Breast epithelium (tissue), 4 donors: ENCODE measurements at regions not wholly inside any gene's neighbourhood (a gene's known extent, or its start where the extent isn't known, plus 50 kb on each side); places are given as distances from the start of the nearest gene placed in this dataset.

Experiments
- DNase-seq, 2 donors: peaks; one replicate each; pipeline ENCODE4 v3.0.0-alpha.2; 2019; ENCODE audit warnings: low spot score in 2 of 2
- H3K27ac ChIP-seq, 2 donors: fragments of 200-600 bp; sonication (generic) in 1 of 2; one replicate each; pipeline ENCODE4 v1.5.1; 2016 to 2019; ENCODE audit warnings: mild to moderate bottlenecking in 1 of 2
- H3K27me3 ChIP-seq, 2 donors: fragments of 200-600 bp; sonication (generic) in 1 of 2; one replicate each; pipeline versions ENCODE4 v1.5.1 to v1.6.0; 2017 to 2019; ENCODE audit warnings: control low read depth in 1 of 2, mild to moderate bottlenecking in 1 of 2
- H3K36me3 ChIP-seq: fragments of 200-600 bp; one replicate; pipeline ENCODE4 v1.5.1; 2019
- H3K4me1 ChIP-seq, 2 donors: fragments of 200-600 bp; sonication (generic); one replicate each; pipeline ENCODE4 v1.5.1; 2016 to 2019; ENCODE audit warnings: control low read depth in 1 of 2
- H3K4me3 ChIP-seq, 3 donors: fragments of 200-600 bp; sonication (generic); 1 replicate in 2 of 3; 2 replicates in 1 of 3; pipeline ENCODE4 v1.5.1; 2016 to 2019; ENCODE audit warnings: mild to moderate bottlenecking in 3 of 3, moderate library complexity in 2 of 3
- H3K9me3 ChIP-seq, 2 donors: fragments of 200-600 bp; sonication (generic) in 1 of 2; one replicate each; pipeline ENCODE4 v1.5.1; 2016 to 2019; ENCODE audit warnings: control low read depth in 1 of 2
- POLR2A ChIP-seq: fragments of 450-650 bp; IDR thresholded peaks from one replicate; pipeline ENCODE4 v1.6.1; 2016; ENCODE audit warnings: antibody characterized with exemption, mild to moderate bottlenecking, moderate library complexity
- POLR2AphosphoS5 ChIP-seq, 3 donors: sonication (generic); formaldehyde crosslinking; IDR thresholded peaks; one replicate each; pipeline ENCODE4 v1.6.1; 2017; ENCODE audit warnings: antibody characterized with exemption in 3 of 3
- intact Hi-C: fragments of 100-400 bp; cut with DNase I; formaldehyde crosslinking; loops from one replicate; pipeline ENCODE4 v1.15.1; 2023; ENCODE audit warnings: low total_unique reads
- TF ChIP-seq, protein P1 (sequence below), 3 donors: fragments of 450-650 bp; IDR thresholded peaks; one replicate each; pipeline ENCODE4 v1.5.1; 2016 to 2017; ENCODE audit warnings: antibody characterized with exemption in 3 of 3, mild to moderate bottlenecking in 3 of 3, moderate library complexity in 3 of 3

DNA sequence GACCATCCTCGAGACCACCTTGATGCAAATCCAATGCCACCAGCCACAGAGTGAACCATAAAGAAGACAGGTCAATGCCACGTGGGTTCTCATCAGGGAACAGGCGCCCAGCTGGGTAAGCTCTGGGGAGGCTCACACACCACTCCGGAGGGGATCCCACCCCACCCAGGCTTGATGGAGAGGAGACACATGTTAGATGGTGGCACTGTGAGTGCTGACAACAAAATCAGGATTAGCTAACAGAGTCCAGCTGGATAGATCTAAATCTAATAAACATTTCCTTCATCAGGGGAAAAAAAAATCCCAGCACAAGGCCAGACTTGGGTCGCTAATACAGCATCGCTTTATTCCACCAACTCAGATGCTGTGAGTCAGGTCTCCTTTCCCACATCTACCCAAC, 132.2 kb upstream of the TNR start:
- no peak for DNase-seq
- Histone ChIP-seq H3K36me3 (no peaks in the 10 kb centered on the region), H3K4me1 (no peaks in the 10 kb centered on the region), H3K27ac (no peak overlapping the region), H3K27me3 (no peaks in the 10 kb centered on the region), H3K4me3 (no peak overlapping the region), H3K9me3 (no peaks in the 10 kb centered on the region)
- intact Hi-C loops = no loop called here
- TF ChIP-seq, protein P1, sequence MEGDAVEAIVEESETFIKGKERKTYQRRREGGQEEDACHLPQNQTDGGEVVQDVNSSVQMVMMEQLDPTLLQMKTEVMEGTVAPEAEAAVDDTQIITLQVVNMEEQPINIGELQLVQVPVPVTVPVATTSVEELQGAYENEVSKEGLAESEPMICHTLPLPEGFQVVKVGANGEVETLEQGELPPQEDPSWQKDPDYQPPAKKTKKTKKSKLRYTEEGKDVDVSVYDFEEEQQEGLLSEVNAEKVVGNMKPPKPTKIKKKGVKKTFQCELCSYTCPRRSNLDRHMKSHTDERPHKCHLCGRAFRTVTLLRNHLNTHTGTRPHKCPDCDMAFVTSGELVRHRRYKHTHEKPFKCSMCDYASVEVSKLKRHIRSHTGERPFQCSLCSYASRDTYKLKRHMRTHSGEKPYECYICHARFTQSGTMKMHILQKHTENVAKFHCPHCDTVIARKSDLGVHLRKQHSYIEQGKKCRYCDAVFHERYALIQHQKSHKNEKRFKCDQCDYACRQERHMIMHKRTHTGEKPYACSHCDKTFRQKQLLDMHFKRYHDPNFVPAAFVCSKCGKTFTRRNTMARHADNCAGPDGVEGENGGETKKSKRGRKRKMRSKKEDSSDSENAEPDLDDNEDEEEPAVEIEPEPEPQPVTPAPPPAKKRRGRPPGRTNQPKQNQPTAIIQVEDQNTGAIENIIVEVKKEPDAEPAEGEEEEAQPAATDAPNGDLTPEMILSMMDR (IDR thresholded peaks at IDR 0.05) = no peak
- TF ChIP-seq POLR2AphosphoS5 (IDR thresholded peaks at IDR 0.05) = no peak
- no peak for TF ChIP-seq POLR2A

- Histone ChIP-seq H3K9me3 (no peaks in the 10 kb centered on the region), H3K27me3 (no peaks in the 10 kb centered on the region), H3K27ac (no peak overlapping the region), H3K36me3 (no peaks in the 10 kb centered on the region), H3K4me1 (no peaks in the 10 kb centered on the region), H3K4me3 (no peak overlapping the region)
- TF ChIP-seq POLR2A (no peak), POLR2AphosphoS5 (IDR thresholded peaks at IDR 0.05) (no peak)
- TF ChIP-seq, protein P1 (IDR thresholded peaks at IDR 0.05) = no peak
- DNase-seq = no peak
- intact Hi-C loops = no loop called here
Observed at GRCh38 chr1:175874081-175874480, 130.7 kb upstream of the TNR start.

GRCh38 chr1:175873290-175873935, 130.0 kb upstream of the TNR start:
- H3K36me3 ChIP-seq = no peaks in the 10 kb centered on the region
- DNase-seq = no peak
- H3K4me1 ChIP-seq = no peaks in the 10 kb centered on the region
- intact Hi-C loops = no loop called here
- H3K27me3 ChIP-seq = no peaks in the 10 kb centered on the region
- H3K27ac ChIP-seq = no peak overlapping the region
- H3K9me3 ChIP-seq = no peaks in the 10 kb centered on the region
- TF ChIP-seq POLR2A (no peak), POLR2AphosphoS5 (IDR thresholded peaks at IDR 0.05) (no peak)
- TF ChIP-seq, protein P1 (IDR thresholded peaks at IDR 0.05) = no peak
- H3K4me3 ChIP-seq = no peak overlapping the region

- DNase-seq = no peak
- Histone ChIP-seq H3K9me3 (no peaks in the 10 kb centered on the region), H3K4me3 (no peak overlapping the region), H3K27ac (no peak overlapping the region), H3K36me3 (no peaks in the 10 kb centered on the region), H3K27me3 (no peaks in the 10 kb centered on the region), H3K4me1 (no peaks in the 10 kb centered on the region)
- TF ChIP-seq POLR2A (no peak), POLR2AphosphoS5 (IDR thresholded peaks at IDR 0.05) (no peak)
- TF ChIP-seq, protein P1 (IDR thresholded peaks at IDR 0.05) = no peak
- intact Hi-C loops = no loop called here
Observed at GRCh38 chr1:175872588-175872987, 129.2 kb upstream of the TNR start.

DNA sequence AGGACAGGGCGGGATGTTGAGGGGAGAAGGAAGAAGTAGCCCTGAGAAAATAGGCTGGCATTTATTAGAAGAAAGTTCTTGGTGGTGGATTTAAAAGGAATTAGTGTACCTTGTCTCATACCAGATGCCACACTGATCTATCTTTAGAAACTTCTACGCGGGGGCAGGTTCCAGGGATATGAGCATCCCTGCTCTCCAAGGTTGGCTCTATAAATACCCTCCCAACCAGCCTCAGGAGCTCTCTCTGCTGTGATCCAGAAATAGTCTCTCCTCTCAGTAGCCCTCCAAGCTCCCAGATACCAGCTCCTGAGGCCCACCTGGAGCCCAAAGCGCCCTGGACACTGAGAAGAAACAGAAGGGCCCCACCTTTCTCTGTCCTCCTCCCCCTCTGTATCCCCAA, 128.3 kb upstream of the TNR start:
- no peak overlapping the region for H3K4me3 ChIP-seq
- no peaks in the 10 kb centered on the region for H3K27me3 ChIP-seq
- H3K9me3 ChIP-seq = no peaks in the 10 kb centered on the region
- TF ChIP-seq POLR2AphosphoS5 (IDR thresholded peaks at IDR 0.05) = no peak
- no peak for TF ChIP-seq POLR2A
- TF ChIP-seq, protein P1 (IDR thresholded peaks at IDR 0.05) = no peak
- no peak for DNase-seq
- no peaks in the 10 kb centered on the region for H3K4me1 ChIP-seq
- no peak overlapping the region for H3K27ac ChIP-seq
- intact Hi-C loops = no loop called here
- H3K36me3 ChIP-seq = no peaks in the 10 kb centered on the region
